ENCODE measurements at regions not wholly inside any gene's neighbourhood (a gene's known extent, or its start where the extent isn't known, plus 50 kb on each side); places are given as distances from the start of the nearest gene placed in this dataset.

DNA sequence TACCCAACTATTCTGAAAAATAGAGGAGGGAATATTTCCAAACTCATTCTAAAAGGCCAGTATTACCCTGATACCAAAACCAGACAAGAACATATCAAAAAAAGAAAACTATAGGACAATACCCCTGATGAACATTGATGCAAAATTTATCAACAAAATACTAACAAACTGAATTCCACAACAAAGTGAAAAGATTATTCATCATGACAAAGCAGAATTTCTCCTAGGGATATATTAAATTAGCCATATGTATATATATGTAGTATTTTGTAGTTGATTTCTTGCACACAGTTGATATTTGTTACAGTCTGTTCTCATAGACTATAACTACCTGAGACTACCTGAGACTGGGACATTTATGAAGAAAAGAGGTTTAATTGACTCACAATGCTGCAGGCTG is 495.0 kb upstream of the SPRY2 start:
- no peak overlapping the region for H3K4me3 ChIP-seq (ENCODE audit: low read depth, low read length)
- TF ChIP-seq, protein P1, sequence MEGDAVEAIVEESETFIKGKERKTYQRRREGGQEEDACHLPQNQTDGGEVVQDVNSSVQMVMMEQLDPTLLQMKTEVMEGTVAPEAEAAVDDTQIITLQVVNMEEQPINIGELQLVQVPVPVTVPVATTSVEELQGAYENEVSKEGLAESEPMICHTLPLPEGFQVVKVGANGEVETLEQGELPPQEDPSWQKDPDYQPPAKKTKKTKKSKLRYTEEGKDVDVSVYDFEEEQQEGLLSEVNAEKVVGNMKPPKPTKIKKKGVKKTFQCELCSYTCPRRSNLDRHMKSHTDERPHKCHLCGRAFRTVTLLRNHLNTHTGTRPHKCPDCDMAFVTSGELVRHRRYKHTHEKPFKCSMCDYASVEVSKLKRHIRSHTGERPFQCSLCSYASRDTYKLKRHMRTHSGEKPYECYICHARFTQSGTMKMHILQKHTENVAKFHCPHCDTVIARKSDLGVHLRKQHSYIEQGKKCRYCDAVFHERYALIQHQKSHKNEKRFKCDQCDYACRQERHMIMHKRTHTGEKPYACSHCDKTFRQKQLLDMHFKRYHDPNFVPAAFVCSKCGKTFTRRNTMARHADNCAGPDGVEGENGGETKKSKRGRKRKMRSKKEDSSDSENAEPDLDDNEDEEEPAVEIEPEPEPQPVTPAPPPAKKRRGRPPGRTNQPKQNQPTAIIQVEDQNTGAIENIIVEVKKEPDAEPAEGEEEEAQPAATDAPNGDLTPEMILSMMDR (IDR thresholded peaks at IDR 0.05; ENCODE audit: low read depth, low read length), result no peak

DNA sequence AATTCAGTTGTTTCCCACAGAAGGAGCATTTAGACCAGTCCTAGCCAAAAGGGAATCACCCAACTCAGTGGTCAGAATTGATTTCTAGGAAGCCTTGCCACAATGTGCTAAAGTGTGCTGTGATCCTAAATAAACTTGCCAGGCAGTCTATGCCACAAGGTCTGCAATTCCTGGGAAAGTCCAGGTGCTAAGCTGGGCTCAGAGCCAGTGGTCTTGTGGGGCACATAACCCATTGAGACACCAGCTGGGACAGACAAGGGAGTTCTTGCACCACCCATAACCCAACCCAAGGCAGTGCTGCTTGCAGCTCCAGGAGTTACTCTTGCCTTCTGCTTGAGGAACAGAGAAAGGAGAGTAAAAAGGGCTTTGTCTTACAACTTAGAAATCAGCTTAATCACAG is 489.5 kb upstream of the SPRY2 start:
- TF ChIP-seq, protein P1 (IDR thresholded peaks at IDR 0.05; ENCODE audit: low read depth, low read length), result no peak
- H3K4me3 ChIP-seq (ENCODE audit: low read depth, low read length), result no peak overlapping the region

DNA sequence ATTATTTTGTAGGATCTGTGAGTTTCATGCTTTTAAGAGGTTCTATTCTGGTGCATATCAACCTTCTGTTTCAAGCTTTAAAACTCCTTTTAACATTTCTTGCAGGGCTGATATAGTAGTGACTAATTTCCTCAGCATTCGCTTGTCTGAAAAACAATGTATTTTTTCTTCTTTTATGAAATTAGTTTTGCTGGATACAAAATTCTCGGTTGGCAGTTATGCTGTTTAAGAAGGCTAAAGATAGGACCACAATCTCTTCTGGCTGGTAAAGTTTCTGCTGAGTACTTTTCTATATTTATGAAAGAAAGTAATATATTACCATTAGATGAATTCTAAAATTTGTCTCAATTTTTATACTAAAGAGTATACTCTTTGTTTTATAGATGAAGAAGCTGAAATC is 487.8 kb upstream of the SPRY2 start:
- TF ChIP-seq, protein P1 (IDR thresholded peaks at IDR 0.05; ENCODE audit: low read depth, low read length), result no peak

DNA sequence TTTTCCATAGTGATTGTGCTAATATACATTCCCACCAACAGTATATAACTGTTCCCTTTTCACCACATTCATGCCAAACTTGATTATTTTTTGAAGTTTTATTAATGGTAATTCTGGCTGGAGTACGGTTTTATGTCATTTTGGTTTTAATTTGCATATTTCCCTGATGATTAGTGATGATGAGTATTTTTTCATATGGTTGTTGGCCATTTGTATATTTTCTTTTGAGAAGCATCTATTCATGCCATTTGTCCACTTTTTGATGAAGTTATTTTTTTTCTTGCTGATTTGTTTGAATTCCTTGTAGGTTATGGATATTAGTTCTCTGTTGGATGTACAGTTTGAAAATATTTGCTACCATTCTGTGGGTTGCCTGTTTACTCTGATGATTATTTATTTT is 484.4 kb upstream of the SPRY2 start:
- TF ChIP-seq, protein P1 (IDR thresholded peaks at IDR 0.05; ENCODE audit: low read depth, low read length), result no peak
- H3K4me3 ChIP-seq (ENCODE audit: low read depth, low read length), result no peak overlapping the region

More for the DNA sequence above, 487.8 kb upstream of the SPRY2 start:
- no peak overlapping the region for H3K4me3 ChIP-seq (ENCODE audit: low read depth, low read length)

DNA sequence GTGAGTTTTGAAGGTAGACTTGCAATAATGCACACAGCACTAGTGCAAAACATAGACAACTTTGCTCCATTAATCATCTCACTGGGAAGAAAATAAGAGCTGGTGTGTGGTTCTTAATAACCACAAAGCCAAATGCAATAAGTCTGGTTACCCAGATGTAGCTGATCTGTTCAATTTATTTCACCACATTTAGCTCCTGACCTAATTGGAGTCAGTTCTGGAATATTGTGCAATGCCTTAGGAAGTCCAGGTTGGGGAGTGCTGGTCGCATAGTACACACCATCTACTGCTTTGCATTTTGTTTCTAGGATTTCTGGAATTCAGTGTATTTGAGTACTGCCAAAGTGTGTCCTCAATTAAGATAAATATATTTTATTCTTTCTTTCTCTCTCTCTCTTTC is 483.3 kb upstream of the SPRY2 start:
- H3K4me3 ChIP-seq (ENCODE audit: low read depth, low read length), result no peak overlapping the region
- TF ChIP-seq, protein P1 (IDR thresholded peaks at IDR 0.05; ENCODE audit: low read depth, low read length), result no peak

DNA sequence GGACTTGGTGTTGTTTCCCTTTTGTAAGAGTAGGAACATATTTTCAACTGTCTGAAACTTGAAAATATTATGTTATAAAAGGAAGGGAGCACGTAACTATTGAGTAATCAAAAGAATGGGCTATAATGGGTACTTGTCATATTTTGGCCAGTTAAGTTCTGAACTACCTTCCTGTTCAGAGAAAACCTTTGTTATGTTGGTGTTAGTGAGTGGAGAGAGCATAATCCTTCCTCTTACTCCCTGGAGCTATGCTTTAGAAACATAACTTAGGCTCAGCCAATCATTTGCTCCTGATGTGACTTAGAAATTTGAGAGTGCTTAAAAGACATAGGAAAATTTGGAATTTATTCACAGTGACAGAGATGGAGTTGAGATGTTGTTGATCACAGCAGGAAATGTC is 482.5 kb upstream of the SPRY2 start:
- TF ChIP-seq, protein P1 (IDR thresholded peaks at IDR 0.05; ENCODE audit: low read depth, low read length), result no peak
- H3K4me3 ChIP-seq (ENCODE audit: low read depth, low read length), result no peak overlapping the region

DNA sequence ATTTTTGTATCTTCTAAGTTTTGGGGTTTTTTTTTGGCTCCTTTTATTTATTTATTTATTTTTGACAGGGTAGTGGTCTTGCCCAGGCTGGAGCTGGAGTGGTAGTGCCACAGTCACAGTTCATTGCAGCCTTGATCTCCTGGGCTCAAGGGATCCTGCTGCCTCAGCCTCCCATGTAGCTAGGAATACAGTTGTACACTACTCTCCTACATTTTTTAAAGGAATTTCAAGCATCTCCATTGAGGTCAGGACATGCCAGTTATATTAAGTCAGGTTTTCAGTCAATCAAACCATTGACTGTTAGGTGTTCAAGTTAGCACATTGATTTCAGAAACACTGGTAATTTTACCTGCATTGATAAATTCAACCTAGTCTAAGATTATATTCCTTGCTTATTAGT is 480.5 kb upstream of the SPRY2 start:
- TF ChIP-seq, protein P1 (IDR thresholded peaks at IDR 0.05; ENCODE audit: low read depth, low read length), result no peak
- H3K4me3 ChIP-seq (ENCODE audit: low read depth, low read length), result no peak overlapping the region

All from WI38 (cell line).